SK-N-SH treated with all-trans-retinoic acid at 6 μM for 48 hours (cell line): ENCODE measurements at regions not wholly inside any gene's neighbourhood (a gene's known extent, or its start where the extent isn't known, plus 50 kb on each side); places are given as distances from the start of the nearest gene placed in this dataset.

Source experiments
- ATAC-seq: fragments of 200-7000 bp; cut with Tn5 transposase; 3 replicates; pipeline ENCODE4 v1.9.1; 2020; ENCODE audit warnings: mild to moderate bottlenecking, moderate library complexity
- ARNTL ChIP-seq: fragments of 450-650 bp; formaldehyde crosslinking; IDR thresholded peaks from 2 replicates; pipeline ENCODE4 v1.5.0; 2020; ENCODE audit warnings: low read depth, mild to moderate bottlenecking, moderate library complexity, borderline replicate concordance
- GLIS3 ChIP-seq: fragments of 250-450 bp; sonication (Bioruptor Pico); IDR thresholded peaks from 2 replicates; pipeline ENCODE4 v1.5.0; 2020; ENCODE audit warnings: mild to moderate bottlenecking, moderate library complexity
- ISL1 ChIP-seq: fragments of 250-450 bp; sonication (Bioruptor Pico); IDR thresholded peaks from 2 replicates; pipeline ENCODE4 v2.1.2; 2022; ENCODE audit warnings: mild to moderate bottlenecking, moderate library complexity
- OSR1 ChIP-seq: fragments of 250-450 bp; sonication (Bioruptor Pico); IDR thresholded peaks from 2 replicates; pipeline ENCODE4 v1.8.0; 2022; ENCODE audit warnings: moderate library complexity, mild to moderate bottlenecking, inconsistent platforms
- PPARA ChIP-seq: fragments of 250-450 bp; sonication (Bioruptor Pico); IDR thresholded peaks from 2 replicates; pipeline ENCODE4 v1.5.0; 2020; ENCODE audit warnings: mild to moderate bottlenecking, borderline replicate concordance
- RARB ChIP-seq: fragments of 250-450 bp; sonication (Bioruptor Pico); IDR thresholded peaks from 2 replicates; pipeline ENCODE4 v1.8.0; 2021; ENCODE audit warnings: mild to moderate bottlenecking, moderate library complexity
- SNAI2 ChIP-seq: fragments of 250-450 bp; sonication (Bioruptor Pico); IDR thresholded peaks from 2 replicates; pipeline ENCODE4 v1.5.0; 2020; ENCODE audit warnings: mild to moderate bottlenecking, moderate library complexity
- TCF4 ChIP-seq: fragments of 250-450 bp; sonication (Bioruptor Pico); IDR thresholded peaks from 2 replicates; pipeline ENCODE4 v1.8.0; 2021; ENCODE audit warnings: mild to moderate bottlenecking, moderate library complexity, borderline replicate concordance
- TOX ChIP-seq: fragments of 250-450 bp; sonication (Bioruptor Pico); IDR thresholded peaks from 2 replicates; pipeline ENCODE4 v1.8.0; 2021; ENCODE audit warnings: mild to moderate bottlenecking, moderate library complexity, borderline replicate concordance
- ZC3H10 ChIP-seq: fragments of 250-450 bp; sonication (Bioruptor Pico); IDR thresholded peaks from 2 replicates; pipeline ENCODE4 v1.5.1; 2021; ENCODE audit warnings: mild to moderate bottlenecking, moderate library complexity
- ZFP3 ChIP-seq: fragments of 250-450 bp; sonication (Bioruptor Pico); IDR thresholded peaks from 2 replicates; pipeline ENCODE4 v1.5.0; 2020; ENCODE audit warnings: mild to moderate bottlenecking, moderate library complexity
- ZFP30 ChIP-seq: fragments of 450-650 bp; formaldehyde crosslinking; IDR thresholded peaks from 2 replicates; pipeline ENCODE4 v1.5.0; 2022; ENCODE audit warnings: mild to moderate bottlenecking, moderate library complexity
- ZNF565 ChIP-seq: fragments of 450-650 bp; formaldehyde crosslinking; conservative IDR thresholded peaks from 2 replicates; pipeline ENCODE4 v1.5.0; 2020; ENCODE audit warnings: low read depth, mild to moderate bottlenecking, moderate library complexity
- ZNF70 ChIP-seq: fragments of 450-650 bp; formaldehyde crosslinking; IDR thresholded peaks from 2 replicates; pipeline ENCODE4 v1.5.0; 2020; ENCODE audit warnings: mild to moderate bottlenecking, moderate library complexity
- ZNF8 ChIP-seq: fragments of 450-650 bp; formaldehyde crosslinking; IDR thresholded peaks from 2 replicates; pipeline ENCODE4 v1.5.0; 2020; ENCODE audit warnings: mild to moderate bottlenecking, moderate library complexity
- TF ChIP-seq, protein P1 (sequence below): fragments of 250-450 bp; sonication (Bioruptor Pico); IDR thresholded peaks from 2 replicates; pipeline ENCODE4 v1.5.0; 2020; ENCODE audit warnings: mild to moderate bottlenecking, moderate library complexity
- TF ChIP-seq, protein P2 (sequence below): fragments of 250-450 bp; sonication (Bioruptor Pico); IDR thresholded peaks from 2 replicates; pipeline ENCODE4 v1.5.1; 2021; ENCODE audit warnings: mild to moderate bottlenecking, moderate library complexity
- TF ChIP-seq, protein P3 (sequence below): fragments of 250-450 bp; sonication (Bioruptor Pico); IDR thresholded peaks from 2 replicates; pipeline ENCODE4 v1.5.1; 2020; ENCODE audit warnings: low read depth, mild to moderate bottlenecking, moderate library complexity
- TF ChIP-seq, protein P4 (sequence below): fragments of 250-450 bp; sonication (Bioruptor Pico); IDR thresholded peaks from 2 replicates; pipeline ENCODE4 v1.8.0; 2021; ENCODE audit warnings: low read depth, mild to moderate bottlenecking, moderate library complexity, borderline replicate concordance
- TF ChIP-seq, protein P5 (sequence below): fragments of 250-450 bp; sonication (Bioruptor Pico); IDR thresholded peaks from 2 replicates; pipeline ENCODE4 v1.8.0; 2020; ENCODE audit warnings: mild to moderate bottlenecking, moderate library complexity, borderline replicate concordance

DNA sequence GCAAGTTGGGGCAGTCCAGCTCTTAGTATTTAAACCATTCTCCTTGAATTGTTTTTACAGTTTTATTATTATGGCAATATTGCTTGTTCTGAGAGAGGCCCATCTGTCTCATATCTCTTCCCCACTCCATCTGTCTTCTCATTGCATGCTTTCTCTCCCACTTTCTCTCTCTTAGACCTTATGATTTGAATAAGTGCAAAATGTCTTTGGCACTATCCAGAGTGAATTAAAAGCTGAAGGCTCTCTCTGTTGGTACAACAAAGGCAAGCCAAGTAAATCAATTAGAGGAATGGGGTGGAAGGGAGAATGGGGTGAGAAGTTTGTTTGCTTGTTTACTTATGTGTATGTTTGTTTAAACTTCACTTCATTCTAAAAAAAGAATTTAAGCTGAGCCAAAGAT lies 195.3 kb upstream of the RFX3 start (continued):
- TF ChIP-seq, protein P1, sequence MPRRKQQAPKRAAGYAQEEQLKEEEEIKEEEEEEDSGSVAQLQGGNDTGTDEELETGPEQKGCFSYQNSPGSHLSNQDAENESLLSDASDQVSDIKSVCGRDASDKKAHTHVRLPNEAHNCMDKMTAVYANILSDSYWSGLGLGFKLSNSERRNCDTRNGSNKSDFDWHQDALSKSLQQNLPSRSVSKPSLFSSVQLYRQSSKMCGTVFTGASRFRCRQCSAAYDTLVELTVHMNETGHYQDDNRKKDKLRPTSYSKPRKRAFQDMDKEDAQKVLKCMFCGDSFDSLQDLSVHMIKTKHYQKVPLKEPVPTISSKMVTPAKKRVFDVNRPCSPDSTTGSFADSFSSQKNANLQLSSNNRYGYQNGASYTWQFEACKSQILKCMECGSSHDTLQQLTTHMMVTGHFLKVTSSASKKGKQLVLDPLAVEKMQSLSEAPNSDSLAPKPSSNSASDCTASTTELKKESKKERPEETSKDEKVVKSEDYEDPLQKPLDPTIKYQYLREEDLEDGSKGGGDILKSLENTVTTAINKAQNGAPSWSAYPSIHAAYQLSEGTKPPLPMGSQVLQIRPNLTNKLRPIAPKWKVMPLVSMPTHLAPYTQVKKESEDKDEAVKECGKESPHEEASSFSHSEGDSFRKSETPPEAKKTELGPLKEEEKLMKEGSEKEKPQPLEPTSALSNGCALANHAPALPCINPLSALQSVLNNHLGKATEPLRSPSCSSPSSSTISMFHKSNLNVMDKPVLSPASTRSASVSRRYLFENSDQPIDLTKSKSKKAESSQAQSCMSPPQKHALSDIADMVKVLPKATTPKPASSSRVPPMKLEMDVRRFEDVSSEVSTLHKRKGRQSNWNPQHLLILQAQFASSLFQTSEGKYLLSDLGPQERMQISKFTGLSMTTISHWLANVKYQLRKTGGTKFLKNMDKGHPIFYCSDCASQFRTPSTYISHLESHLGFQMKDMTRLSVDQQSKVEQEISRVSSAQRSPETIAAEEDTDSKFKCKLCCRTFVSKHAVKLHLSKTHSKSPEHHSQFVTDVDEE, result no peak
- TF ChIP-seq, all 23 proteins: peak for 0

DNA sequence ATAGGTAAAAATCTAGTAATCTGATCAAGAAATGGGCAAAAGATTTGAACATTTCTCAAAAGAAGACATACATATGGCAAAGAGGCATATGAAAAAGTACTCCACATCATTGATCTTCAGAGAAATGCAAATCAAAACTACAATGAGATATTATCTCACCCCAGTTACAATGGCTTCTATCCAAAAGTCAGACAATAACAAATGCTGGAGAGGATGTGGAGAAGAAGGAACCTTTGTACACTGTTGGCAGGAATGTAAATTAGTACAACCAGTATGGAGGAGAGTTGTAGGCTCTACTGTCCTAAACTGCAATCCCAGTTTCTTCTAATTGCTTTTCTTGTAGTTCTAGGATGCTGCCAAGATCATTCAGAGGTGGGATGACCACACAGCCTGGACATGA lies 193.5 kb upstream of the RFX3 start:
- no peak for ATAC-seq

DNA sequence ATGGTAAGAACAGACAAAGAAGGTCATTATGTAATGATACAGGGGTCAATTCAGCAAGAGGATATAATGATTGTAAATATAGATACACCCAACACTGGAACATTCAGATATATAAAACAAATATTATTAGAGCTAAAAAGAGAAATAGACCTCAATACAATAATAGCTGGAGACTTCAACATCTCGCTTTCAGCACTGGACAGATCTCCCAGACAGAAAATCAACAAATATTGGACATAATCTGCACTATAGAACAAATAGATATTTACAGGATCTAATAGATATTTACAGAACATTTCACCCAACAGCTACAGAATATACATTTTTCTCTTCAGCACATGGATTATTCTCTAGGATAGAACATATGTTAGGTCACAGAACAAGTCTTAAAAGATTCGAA lies 190.6 kb upstream of the RFX3 start:
- TF ChIP-seq ARNTL (no peak), ZNF565 (CRISPR knock-in tag) (no peak), TOX (CRISPR knock-in tag) (no peak), ZFP30 (CRISPR knock-in tag) (no peak), ISL1 (CRISPR knock-in tag) (no peak), GLIS3 (no peak)
- TF ChIP-seq, protein P2, sequence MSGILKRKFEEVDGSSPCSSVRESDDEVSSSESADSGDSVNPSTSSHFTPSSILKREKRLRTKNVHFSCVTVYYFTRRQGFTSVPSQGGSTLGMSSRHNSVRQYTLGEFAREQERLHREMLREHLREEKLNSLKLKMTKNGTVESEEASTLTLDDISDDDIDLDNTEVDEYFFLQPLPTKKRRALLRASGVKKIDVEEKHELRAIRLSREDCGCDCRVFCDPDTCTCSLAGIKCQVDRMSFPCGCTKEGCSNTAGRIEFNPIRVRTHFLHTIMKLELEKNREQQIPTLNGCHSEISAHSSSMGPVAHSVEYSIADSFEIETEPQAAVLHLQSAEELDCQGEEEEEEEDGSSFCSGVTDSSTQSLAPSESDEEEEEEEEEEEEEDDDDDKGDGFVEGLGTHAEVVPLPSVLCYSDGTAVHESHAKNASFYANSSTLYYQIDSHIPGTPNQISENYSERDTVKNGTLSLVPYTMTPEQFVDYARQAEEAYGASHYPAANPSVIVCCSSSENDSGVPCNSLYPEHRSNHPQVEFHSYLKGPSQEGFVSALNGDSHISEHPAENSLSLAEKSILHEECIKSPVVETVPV (CRISPR knock-in tag), result no peak
- TF ChIP-seq, protein P3, sequence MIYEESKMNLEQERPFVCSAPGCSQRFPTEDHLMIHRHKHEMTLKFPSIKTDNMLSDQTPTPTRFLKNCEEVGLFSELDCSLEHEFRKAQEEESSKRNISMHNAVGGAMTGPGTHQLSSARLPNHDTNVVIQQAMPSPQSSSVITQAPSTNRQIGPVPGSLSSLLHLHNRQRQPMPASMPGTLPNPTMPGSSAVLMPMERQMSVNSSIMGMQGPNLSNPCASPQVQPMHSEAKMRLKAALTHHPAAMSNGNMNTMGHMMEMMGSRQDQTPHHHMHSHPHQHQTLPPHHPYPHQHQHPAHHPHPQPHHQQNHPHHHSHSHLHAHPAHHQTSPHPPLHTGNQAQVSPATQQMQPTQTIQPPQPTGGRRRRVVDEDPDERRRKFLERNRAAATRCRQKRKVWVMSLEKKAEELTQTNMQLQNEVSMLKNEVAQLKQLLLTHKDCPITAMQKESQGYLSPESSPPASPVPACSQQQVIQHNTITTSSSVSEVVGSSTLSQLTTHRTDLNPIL, result no peak
- TF ChIP-seq, protein P4, sequence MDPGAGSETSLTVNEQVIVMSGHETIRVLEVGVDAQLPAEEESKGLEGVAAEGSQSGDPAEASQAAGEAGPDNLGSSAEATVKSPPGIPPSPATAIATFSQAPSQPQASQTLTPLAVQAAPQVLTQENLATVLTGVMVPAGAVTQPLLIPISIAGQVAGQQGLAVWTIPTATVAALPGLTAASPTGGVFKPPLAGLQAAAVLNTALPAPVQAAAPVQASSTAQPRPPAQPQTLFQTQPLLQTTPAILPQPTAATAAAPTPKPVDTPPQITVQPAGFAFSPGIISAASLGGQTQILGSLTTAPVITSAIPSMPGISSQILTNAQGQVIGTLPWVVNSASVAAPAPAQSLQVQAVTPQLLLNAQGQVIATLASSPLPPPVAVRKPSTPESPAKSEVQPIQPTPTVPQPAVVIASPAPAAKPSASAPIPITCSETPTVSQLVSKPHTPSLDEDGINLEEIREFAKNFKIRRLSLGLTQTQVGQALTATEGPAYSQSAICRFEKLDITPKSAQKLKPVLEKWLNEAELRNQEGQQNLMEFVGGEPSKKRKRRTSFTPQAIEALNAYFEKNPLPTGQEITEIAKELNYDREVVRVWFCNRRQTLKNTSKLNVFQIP (CRISPR knock-in tag), result no peak
- no peak for ATAC-seq

More for the DNA sequence above, 193.5 kb upstream of the RFX3 start:
- TF ChIP-seq ZNF8, result no peak
- no peak for TF ChIP-seq RARB
- TF ChIP-seq, protein P3, result no peak
- no peak for TF ChIP-seq SNAI2 (CRISPR knock-in tag)
- TF ChIP-seq ZNF565 (CRISPR knock-in tag), result no peak
- no peak for TF ChIP-seq ZNF70 (CRISPR knock-in tag)
- TF ChIP-seq, protein P5, sequence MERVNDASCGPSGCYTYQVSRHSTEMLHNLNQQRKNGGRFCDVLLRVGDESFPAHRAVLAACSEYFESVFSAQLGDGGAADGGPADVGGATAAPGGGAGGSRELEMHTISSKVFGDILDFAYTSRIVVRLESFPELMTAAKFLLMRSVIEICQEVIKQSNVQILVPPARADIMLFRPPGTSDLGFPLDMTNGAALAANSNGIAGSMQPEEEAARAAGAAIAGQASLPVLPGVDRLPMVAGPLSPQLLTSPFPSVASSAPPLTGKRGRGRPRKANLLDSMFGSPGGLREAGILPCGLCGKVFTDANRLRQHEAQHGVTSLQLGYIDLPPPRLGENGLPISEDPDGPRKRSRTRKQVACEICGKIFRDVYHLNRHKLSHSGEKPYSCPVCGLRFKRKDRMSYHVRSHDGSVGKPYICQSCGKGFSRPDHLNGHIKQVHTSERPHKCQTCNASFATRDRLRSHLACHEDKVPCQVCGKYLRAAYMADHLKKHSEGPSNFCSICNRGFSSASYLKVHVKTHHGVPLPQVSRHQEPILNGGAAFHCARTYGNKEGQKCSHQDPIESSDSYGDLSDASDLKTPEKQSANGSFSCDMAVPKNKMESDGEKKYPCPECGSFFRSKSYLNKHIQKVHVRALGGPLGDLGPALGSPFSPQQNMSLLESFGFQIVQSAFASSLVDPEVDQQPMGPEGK (CRISPR knock-in tag), result no peak
- no peak for TF ChIP-seq TOX (CRISPR knock-in tag)

DNA sequence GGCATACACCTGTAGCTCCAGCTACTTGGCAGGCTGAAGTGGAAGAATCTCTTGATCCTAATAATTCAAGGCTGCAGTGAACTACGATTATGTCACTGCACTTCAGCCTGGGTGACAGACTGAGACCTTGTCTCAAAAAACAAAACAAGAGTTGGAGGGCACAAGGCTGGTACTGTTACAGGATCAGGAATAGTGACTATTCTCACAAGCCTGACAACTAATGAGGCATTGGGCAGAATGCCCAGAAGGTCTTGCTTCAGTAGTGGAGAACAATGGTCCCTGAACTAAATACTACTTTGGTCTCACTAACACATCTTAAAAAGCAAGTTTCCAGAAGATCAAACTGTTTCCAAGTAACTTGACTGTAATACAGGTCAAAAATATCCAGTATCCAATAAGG lies 182.9 kb upstream of the RFX3 start:
- ATAC-seq, result no peak
- TF ChIP-seq, protein P4 (CRISPR knock-in tag), result no peak
- no peak for TF ChIP-seq OSR1 (CRISPR knock-in tag)
- no peak for TF ChIP-seq ZNF70 (CRISPR knock-in tag)
- TF ChIP-seq ARNTL, result no peak
- no peak for TF ChIP-seq ZNF8
- no peak for TF ChIP-seq PPARA (CRISPR knock-in tag)
- no peak for TF ChIP-seq RARB
- TF ChIP-seq TCF4 (CRISPR knock-in tag), result no peak
- TF ChIP-seq ZNF565 (CRISPR knock-in tag), result no peak
- no peak for TF ChIP-seq ISL1 (CRISPR knock-in tag)
- TF ChIP-seq TOX (CRISPR knock-in tag), result no peak
- TF ChIP-seq ZC3H10 (CRISPR knock-in tag), result no peak
- TF ChIP-seq, protein P2 (CRISPR knock-in tag), result no peak
- TF ChIP-seq ZFP3 (CRISPR knock-in tag), result no peak
- TF ChIP-seq GLIS3, result no peak
- TF ChIP-seq, protein P3, result no peak
- no peak for TF ChIP-seq SNAI2 (CRISPR knock-in tag)
